COLO829 (cell line): ENCODE measurements at regions not wholly inside any gene's neighbourhood (a gene's known extent, or its start where the extent isn't known, plus 50 kb on each side); places are given as distances from the start of the nearest gene placed in this dataset.

Experiments used
- DNase-seq: peaks from one replicate; pipeline ENCODE4 v3.0.0; 2012; ENCODE audit warnings: low spot score

DNA sequence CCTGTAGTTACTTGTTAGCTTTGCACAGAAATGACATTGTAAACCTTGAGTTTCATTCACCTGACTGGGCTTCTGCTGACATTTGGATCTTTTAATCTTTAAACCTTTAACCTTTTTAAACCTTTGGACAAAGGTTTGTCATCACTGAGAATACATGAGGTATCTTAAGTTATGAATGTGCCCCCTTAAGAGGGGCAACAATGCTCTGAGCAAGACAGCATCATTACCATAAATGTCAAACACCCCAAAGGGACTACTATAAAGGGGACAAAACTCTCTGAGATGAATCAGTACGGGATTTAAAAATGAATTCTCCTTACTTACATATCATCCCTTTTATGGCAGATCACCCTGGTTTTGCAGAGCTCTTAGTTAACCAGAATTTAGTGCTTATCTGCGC is 203.3 kb downstream of the COG6 start:
- DNase-seq, result no peak

DNA sequence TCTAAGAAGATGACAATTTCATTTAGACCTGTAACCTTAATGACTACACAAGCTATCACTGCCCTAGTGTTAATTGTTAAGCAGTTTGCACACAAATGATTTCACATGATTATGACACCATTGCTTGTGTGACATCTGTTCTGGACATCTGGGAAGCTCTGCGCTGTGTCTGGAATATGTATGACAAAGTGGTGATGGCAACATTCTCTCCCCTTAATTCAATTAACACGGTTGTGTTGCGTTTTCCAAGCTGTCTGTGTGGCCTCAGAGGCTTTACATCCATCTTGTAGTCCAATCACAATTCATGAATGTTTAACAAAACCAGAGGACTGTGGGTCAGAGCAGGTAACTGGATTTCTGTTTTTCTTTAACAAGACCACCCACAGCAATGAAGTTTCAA is 204.4 kb downstream of the COG6 start:
- no peak for DNase-seq

DNA sequence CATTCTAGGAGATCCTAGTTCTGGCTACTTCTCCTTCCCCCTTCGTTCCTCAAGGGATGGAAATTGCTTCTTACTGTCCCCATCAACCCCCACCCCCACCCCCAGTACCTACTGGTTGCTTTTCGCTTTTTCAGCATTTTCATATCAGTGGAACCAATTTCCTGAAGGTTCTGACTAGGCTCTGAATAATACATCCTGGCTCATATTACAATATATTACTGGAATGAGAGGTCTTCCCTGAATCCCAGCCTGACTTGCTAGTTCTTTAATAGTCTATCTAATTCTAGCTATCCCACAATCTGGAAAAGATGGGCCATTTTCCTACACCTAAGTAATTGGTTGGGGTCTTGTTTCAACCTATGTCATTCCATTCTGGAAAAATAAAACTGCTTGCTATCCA is 207.4 kb downstream of the COG6 start:
- no peak for DNase-seq

DNA sequence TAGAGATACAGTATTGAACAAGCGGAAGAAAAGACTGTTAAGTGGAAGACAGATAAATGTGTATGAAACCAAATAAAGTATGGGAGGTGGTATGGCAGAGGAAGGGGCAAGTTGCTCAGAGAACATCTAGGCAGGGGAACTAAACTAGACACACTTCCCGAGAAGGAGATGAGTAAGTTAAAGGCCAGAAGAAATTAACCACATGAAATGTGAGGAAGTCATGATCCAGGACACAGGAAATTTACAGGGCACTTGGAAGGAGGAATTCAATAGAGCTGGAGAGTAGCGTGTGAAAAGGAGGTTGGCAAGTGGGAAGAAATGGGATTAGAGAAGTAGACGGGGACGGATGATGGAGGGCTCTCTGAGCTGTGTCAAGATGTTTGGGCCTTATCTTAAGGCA is 208.8 kb downstream of the COG6 start:
- DNase-seq, result no peak

DNA sequence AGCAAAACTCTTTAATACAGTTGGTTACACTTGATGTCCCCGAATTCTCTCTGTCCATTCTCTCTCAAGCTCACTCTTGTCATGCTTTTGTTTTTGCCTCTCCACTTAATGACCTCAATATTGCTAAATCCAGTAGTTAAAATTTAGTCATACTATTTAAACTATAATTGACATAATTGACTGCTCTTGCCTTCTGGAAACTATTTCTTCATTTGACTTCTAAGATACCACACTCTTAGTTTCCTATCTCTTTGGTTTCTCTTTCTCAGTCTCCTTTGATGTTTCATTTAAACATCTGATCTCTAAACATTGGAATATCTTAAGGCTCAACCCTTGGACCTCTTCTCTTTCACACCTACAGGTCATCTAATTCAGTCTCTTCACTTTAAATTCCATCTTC is 211.3 kb downstream of the COG6 start:
- DNase-seq, result no peak

DNA sequence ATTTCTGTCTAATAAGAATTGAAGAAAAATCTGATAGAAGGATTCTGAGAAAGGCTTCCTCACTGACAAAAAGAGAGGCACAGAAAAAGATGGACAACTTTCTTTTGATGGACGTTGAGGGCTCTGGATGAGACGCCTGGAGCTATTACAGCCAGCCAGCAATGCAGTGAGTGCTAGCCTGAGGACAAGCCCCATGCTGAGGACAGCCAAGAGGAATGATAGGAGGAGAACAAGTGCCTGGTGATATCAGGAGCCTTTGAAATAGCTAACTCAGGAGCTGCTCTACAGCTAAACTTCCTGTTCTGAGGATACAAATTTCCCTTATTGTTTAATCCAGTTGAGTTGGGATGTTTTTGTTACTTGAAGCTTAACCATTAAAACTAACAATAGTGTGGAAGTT is 212.3 kb downstream of the COG6 start:
- no peak for DNase-seq

DNA sequence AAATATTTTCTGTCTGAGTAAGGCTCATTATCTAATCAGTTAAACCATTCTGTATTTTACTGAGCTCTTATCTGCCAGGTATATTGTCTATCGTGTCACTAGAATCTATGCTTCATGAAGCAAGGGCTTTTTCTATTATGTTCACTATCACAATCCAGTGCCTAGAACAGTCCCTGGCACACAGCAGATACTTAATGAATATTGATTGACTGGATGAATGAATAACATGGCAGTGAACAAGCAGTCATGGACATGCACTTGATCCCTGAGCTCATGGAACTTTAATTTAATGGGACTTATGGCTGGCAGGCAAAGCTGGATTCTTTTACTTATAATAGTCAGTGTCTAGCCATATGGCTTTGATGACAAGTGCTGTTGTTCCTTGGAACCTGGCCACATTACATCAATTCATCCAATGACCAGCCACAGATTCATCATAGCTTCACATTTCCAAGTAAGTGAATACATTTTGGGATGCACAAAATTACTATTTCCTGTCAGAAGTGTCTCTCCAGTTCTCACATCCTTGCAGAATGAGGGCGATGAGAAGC is 214.8 kb downstream of the COG6 start:
- DNase-seq, result no peak

DNA sequence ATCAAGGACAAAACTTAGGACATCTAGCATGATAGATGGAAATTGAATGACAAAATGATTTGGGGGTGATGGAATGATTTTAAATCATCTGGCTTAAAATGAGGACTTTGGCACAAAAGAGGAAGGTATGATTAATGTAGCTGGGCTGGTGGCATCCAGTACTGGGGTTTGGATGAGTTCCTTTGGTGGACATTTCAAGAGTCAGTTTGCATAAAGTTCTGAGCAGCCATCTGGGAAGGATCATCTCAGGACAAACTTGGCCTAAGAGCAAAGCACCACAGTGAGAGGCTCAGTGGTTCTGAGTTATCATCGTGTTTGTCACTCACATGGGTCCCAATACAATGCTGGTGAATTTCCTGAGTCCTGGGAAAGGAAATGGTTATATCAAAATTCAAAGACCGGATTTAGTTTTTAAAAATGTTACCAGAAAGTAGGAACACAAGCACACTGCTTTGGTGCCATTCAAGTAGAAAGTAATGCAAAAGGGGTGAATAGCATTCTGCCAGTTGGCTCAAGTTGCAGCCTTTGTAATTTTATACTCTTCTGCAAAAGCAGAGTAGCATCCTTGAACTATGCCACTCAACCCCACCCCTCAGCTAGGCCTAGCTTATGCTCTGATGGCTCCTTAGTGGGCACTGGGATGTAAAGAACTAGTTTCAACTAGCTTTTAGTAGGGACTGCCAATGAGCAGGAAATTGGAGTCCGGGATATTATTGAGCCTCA is 219.0 kb downstream of the COG6 start:
- no peak for DNase-seq

DNA sequence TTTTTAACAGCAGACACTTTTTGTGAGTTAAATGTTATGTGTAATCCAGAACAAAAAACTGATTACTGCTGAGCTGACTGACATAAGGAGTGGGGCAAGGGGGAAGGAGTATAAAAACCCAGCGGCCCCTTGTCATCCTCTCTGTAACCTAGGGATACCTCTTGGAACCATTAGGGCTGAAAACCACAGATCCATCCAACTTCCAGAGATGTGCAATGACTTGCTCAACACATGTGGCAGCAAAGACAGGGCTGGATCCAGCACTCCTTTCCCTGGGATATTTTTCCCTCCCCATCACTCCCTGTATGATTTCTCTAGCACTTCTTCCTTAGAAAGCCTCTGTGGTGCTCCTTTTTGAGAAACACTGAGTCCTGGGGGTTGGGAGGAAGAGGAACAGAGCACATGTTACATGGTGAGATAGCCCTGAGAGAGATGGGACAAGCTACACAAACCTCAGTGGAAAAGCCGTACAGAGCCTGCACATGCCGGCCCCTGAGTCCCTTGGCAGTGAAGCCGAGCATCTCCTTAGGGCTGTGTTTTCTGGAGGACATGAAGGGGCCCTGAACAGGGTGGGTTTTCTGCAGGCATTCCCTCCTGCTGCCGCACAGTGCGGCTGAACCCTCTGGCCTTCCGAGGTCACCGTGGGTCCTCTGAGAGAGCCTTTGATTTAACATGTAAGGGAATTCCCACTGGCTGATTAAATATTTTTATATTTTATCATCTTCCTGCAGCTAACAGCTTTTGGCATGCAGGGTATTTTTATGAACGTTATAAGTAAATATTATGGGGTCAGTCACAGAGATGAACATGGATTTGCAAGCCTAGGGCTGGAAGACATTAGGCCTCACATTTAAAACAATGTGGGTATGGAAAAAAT is 219.9 kb downstream of the COG6 start:
- DNase-seq, result no peak

DNA sequence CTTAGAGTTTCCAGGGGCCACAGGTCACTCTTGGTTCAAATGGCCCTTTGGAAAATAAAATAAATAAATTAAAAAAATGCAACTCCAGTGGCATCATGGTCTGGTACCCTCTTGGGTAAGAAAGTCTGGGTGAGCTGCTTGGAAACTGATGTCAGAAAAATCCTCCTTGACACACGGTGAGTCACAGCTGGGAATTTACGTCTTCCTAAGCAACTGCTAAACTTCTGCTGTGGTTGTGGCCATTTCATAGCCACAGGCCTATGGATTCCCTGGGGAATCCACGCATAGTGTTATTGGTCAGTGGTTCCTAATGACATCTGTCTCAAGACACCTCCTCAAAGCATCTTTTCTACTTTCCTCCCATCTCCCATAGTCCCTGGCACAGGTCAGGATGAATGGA is 220.8 kb downstream of the COG6 start:
- DNase-seq, result no peak

DNA sequence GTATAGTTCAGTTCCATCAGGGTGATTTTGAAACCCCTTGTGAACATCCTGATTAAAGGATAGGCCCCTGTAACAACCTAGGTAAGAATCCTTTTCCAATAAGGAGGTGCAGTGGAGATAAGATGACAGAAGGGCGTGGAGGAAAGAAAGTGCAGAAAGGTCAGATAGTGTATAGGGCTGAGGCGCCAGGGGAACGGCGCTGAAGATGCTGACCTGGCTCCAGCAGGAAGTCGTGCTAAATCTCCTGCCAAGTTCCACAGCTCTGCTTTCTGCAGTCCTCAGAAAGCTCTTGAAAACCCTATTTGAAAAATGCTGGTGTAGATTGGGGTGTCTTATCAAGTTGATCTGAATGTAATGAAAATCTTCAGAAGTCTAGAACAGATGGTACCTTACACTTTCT is 221.7 kb downstream of the COG6 start:
- DNase-seq, result no peak

DNA sequence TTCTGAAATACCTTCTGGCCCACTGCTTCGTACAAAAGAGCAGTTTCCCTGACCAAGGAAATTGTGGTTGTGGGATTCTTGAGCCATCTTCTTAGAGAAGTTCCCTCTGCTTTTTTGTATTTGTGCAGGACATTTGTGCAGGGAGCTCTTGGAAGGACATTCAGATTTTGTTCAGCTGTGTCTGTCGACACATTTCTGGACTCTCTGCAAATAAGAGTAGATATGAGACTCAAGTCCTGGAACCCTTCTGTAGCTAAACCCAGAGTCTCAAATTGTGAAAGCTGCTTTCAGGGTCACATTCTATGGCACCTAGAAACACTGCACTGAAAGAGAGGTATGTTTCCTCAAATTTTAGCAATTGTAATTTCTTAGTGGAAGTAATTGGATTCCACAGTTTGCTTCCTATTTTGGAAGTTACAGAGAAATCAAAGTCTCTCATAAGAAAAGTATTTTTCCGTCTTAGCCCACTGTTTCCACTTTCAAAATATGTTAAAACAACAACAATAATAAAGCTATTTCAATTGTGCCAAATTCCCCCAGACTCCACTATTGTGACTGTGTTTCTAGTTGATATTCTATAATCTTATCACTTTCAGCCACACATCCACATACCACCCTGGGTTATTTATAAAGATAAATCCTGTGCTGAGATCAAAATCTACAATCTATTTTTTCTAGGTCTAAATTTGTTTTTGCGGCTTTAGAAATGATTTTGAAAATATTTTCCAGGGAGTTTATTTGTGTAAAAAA is 224.0 kb downstream of the COG6 start:
- no peak for DNase-seq

DNA sequence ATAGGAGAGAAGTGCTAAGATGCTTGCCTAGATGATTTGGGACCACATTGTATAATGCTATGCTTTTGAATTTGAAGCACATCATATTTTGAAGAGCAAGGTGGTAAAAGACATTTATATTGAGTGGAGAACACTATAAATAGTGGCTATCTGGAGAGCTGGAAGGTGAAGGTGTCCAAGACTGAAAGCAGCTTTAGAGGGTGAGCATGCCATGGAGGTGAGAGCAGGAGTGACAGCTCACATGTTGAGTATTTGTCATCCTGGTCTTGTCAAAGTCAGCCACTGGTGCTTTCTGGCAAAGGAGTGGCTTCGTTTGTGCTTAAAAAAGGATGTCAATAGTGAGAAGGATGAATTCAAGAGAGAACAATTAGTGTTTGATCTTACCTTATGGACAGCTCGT is 225.9 kb downstream of the COG6 start:
- DNase-seq, result no peak

DNA sequence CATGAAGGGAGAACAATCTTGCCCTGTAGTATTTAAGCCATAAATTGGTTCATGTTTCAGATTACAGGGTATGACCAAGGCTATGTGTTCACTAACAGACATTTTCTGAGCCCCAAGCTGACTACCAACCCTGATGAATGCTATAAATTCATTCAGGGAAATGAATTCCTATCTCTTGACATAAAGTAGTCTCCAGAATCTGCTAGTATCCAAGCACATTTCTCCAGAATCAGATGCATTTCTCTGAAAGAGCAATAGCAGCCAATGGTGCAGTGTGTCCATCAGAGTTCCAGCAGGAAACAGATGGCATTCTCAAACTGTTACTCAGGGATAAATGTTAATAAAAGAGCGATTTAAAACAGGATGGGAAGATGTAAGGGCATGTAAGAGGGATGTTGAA is 226.4 kb downstream of the COG6 start:
- no peak for DNase-seq

DNA sequence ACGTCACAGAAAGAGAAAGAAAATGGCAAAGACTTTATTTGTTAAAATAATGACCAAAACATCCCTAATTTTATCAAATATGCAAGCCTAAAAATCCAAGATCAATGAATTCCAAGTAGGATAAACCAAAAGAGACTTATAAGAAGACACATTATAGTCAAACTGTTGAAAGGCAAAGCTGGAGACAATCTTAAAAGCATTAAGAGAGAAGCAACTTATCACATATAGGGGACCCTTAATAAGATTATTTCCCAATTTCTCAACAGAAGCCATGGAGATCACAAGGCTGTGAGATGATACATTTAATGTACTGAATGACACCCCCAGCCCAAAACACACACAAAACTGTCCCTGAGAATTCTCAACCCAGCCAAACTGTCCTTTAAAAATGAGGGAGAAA is 228.7 kb downstream of the COG6 start:
- DNase-seq, result no peak

DNA sequence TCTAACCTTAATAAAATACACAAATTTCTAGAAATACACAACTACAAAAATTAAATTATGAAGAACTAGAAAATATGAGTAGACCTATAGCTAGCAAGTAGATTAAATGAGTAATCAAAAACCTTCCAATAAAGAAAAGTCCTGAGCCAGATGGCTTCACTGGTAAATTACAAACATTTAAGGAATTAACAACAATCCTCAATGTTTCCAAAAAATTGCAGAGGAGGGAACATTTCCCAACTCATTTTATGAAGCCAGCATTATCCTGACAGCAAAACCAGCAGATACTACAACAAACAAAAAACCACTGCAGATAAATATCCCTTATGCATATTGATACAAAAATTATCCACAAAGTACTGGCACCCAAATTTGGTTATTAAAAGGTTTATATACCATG is 230.9 kb downstream of the COG6 start:
- no peak for DNase-seq

DNA sequence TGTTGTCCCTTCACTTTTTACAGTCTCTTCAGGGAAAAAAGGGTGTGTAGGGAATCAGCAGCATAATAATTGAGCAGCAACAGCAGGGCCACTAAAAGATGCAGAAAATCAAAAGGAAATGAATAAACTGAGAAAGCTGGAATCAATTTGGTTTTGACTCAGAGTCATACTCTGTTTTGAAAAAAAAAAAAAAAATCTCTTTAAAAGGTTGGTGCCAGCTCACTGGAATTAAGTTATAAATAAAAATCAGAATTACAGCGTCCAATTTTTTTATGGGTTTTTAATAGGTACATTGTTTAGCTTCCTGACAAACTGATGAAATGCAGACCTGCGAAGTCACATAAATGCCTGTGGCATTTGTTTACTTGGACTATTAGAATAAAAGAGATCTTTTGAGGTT is 231.9 kb downstream of the COG6 start:
- DNase-seq, result no peak

DNA sequence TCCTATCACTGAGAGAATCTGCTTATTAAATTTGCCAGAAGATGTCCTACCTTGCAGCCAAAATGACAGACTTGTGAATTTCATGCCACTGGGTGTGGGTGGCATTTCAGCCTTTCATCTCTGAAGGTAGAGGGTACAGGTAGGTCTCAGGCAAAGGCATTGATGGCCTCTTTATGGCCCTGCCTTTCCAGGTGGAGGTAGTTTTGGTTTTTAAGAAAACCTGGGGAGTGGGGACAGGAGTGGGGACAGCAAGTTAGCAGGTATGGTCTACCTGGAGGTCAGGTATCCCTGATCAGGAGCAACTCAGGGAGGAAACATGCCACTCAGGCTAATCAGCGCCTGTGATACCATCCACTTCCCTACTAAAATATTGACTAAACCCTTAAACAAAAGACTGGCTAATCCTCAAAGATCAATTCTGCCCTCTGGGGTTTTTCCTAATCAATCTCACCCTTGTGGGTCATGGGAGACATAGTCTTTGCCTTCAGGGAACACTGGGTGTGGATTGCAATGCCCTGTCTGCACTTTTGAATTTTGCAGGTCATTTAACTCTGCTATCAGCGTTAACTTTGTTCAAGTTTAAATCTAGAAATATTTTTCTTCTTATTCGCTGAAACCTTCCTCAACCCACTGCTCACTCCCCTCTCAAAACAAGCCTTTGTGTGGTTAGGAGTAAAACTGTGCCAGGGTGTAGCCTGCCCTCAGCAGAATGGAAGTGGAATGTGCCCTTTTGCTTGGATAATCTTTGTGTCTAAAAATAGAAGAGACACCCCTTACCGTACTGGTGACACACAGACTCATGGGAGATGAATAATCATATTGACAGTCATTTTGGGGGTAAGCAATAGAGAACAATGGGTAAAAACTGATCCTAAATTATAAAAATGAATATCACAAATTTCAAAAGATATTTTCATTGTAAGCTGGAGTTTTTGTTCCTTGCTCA is 233.7 kb downstream of the COG6 start:
- peak; percentile 17 for DNase-seq

DNA sequence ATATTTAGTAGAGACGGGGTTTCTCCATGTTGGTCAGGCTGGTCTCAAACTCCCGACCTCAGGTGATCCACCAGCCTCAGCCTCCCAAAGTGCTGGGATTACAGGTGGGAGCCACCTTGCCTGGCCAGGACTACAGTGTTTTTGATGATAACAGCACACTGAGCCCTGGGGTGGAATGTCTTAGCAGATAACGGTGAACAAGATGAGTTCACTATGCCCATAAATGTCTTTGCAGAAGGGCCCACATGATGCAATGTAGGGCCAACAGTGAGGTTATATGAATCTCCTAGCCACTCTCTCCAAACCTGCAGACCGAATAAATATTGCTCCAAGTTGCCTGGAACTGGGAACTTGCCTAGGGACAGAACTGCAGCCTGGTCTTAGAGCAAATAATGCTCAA is 235.1 kb downstream of the COG6 start:
- DNase-seq, result no peak

DNA sequence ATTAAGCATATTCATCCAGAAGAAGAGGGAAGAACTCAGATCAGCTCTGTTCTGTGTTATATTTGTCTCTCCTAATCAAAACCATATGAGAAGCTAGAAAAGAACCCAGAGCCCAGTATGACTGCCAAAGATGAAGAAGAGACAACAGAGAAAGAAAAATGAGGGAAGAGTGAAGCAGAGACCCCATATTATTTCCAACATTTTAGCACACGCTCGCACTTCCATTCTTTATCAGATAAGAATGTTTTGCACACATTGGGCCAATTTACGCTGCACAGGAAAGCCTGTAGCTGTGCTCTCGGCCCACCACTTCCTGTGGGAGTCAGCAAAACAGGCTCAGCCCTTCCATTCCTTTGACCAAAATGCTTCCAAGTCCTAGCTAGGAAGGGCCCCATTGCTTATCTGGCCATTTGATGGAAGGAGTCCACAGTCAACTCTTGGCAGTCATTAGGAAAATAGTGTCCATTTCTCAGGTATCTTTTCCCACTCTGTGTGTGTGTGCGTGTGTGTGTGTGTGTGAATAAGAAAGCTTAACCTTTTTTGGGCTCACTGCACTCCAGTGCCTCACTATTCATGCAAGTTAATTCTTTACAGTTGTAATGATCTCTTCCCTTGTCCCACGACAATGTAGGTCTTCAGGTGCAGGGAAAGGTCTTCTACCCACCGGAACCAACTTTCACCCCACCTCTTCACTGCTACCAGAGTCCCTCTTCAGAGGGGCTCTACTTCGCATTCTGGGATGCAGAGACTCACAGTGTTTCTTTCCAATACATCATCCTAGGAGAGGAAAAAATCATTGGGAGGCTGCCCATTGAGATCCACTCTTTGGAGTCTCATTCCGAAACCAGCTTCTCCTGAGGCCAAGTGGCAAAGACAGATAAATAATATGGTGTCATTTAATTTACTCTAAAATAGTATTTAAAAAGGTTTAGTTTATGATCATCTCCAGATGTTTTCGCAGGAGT is 237.5 kb downstream of the COG6 start:
- DNase-seq, result no peak
